Peyer's patch (tissue), 4 donors: ENCODE measurements at regions not wholly inside any gene's neighbourhood (a gene's known extent, or its start where the extent isn't known, plus 50 kb on each side); places are given as distances from the start of the nearest gene placed in this dataset.
"Not testable (repeated sequence)": the region's sequence is repeated elsewhere in the genome, so short reads cannot be mapped to it uniquely, and the experiment has no call there.

ENCODE experiments used
- DNase-seq, 3 donors: peaks; one replicate each; pipeline ENCODE4 v3.0.0-alpha.2; 2017 to 2019
- H3K27ac ChIP-seq, 4 donors: fragments of 200-600 bp; sonication (generic); one replicate each; pipeline ENCODE4 v1.5.1; 2016 to 2019
- H3K27me3 ChIP-seq, 2 donors: fragments of 200-600 bp; sonication (generic); one replicate each; pipeline ENCODE4 v1.5.1; 2019
- H3K36me3 ChIP-seq, 3 donors: fragments of 200-600 bp; sonication (generic); one replicate each; pipeline ENCODE4 v1.5.1; 2016 to 2019
- H3K4me1 ChIP-seq, 4 donors: fragments of 200-600 bp; sonication (generic); one replicate each; pipeline ENCODE4 v1.5.1; 2016 to 2019
- H3K4me3 ChIP-seq, 4 donors: fragments of 200-600 bp; sonication (generic); 1 replicate in 3 of 4; 2 replicates in 1 of 4; pipeline ENCODE4 v1.5.1; 2016 to 2019; ENCODE audit warnings: mild to moderate bottlenecking in 1 of 4
- H3K9me3 ChIP-seq, 4 donors: fragments of 200-600 bp; sonication (generic); one replicate each; pipeline ENCODE4 v1.5.1; 2016 to 2019; ENCODE audit warnings: mild to moderate bottlenecking in 1 of 4
- POLR2A ChIP-seq, 2 donors: fragments of 450-650 bp; IDR thresholded peaks; one replicate each; pipeline ENCODE4 v1.5.1; 2017; ENCODE audit warnings: antibody characterized with exemption in 2 of 2, mild to moderate bottlenecking in 2 of 2, moderate library complexity in 2 of 2
- TF ChIP-seq, protein P1 (sequence below), 6 experiments: fragments of 450-650 bp in 4 of 6; fragments of 200-600 bp in 2 of 6; sonication (generic) in 1 of 6; IDR thresholded peaks; one replicate each; pipeline ENCODE4 v1.5.1; 2017 to 2019; ENCODE audit warnings: antibody characterized with exemption in 6 of 6, mild to moderate bottlenecking in 3 of 6, moderate library complexity in 1 of 6

DNA sequence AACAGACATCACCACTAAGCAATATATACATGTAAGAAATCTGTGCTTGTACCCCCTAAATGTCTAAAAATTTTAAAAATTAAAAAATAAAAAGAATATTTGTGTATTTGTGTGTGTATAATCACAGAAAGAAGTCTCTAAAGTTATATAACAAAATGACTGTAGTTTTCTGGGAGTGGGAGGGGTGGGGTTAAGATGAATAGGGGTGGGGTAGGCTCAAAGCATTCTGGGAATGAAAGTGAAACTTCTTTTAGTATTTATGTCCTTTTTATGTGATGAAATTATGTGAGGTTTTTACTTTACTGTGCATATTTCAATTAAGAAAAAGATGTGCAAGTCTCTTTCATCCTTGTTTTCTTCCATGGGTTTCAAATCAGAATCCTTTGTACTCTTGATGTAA, 65.3 kb downstream of the FASLG start:
- Histone ChIP-seq H3K27me3 (no peaks in the 10 kb centered on the region), H3K4me3 (no peak overlapping the region), H3K27ac (no peak overlapping the region), H3K9me3 (peaks cover 0 to 4% (median 0%) of the 10 kb centered on the region in 4 donors), H3K4me1 (no peaks in the 10 kb centered on the region), H3K36me3 (no peaks in the 10 kb centered on the region)
- TF ChIP-seq, protein P1, sequence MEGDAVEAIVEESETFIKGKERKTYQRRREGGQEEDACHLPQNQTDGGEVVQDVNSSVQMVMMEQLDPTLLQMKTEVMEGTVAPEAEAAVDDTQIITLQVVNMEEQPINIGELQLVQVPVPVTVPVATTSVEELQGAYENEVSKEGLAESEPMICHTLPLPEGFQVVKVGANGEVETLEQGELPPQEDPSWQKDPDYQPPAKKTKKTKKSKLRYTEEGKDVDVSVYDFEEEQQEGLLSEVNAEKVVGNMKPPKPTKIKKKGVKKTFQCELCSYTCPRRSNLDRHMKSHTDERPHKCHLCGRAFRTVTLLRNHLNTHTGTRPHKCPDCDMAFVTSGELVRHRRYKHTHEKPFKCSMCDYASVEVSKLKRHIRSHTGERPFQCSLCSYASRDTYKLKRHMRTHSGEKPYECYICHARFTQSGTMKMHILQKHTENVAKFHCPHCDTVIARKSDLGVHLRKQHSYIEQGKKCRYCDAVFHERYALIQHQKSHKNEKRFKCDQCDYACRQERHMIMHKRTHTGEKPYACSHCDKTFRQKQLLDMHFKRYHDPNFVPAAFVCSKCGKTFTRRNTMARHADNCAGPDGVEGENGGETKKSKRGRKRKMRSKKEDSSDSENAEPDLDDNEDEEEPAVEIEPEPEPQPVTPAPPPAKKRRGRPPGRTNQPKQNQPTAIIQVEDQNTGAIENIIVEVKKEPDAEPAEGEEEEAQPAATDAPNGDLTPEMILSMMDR (IDR thresholded peaks at IDR 0.05): no peak
- no peak for TF ChIP-seq POLR2A (IDR thresholded peaks at IDR 0.05)
- DNase-seq: no peak

DNA sequence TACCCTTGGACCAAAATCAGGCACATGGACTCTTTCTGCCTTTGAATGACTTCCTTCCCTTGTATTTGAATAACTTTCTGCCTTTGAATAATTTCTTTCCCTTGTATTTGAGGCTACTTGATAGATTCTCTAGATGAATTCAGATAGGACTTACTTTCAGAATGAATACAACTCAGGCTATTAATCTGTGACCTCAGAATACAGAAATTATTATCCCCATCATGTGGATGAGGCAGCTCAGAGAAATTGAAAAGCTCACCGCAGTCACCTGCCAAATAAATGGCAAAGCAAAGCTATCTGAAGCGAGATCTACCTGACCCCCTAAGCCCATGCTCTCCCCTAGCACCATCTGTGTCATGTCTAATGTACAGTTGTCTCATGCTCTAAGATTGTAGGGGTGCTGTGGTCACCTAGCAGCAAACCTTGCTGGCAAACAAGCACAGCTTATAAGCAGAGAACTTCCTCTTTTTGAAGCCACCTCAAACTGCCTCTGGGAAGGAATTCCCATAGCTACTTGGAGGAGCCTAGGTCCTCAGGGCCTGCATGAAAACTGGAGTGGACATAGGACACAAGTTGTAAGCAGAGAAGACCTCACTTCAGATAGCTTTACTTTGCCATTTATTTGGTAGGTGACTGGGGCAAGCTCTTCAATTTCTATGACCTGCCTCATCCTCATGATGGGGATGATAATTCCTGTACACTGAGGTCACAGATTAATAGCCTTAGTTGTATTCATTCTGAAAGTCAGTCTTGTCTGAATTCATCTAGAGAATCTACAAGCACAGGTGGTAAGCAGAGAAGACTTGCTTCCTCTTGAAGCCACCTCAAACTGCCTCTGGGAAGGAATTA, 66.1 kb downstream of the FASLG start:
- DNase-seq: no peak
- Histone ChIP-seq H3K27me3 (no peaks in the 10 kb centered on the region), H3K4me1 (no peaks in the 10 kb centered on the region), H3K27ac (no peak overlapping the region), H3K9me3 (peaks cover 0 to 4% (median 0%) of the 10 kb centered on the region in 4 donors), H3K4me3 (no peak overlapping the region), H3K36me3 (no peaks in the 10 kb centered on the region)
- TF ChIP-seq, protein P1 (IDR thresholded peaks at IDR 0.05): no peak
- no peak for TF ChIP-seq POLR2A (IDR thresholded peaks at IDR 0.05)

DNA sequence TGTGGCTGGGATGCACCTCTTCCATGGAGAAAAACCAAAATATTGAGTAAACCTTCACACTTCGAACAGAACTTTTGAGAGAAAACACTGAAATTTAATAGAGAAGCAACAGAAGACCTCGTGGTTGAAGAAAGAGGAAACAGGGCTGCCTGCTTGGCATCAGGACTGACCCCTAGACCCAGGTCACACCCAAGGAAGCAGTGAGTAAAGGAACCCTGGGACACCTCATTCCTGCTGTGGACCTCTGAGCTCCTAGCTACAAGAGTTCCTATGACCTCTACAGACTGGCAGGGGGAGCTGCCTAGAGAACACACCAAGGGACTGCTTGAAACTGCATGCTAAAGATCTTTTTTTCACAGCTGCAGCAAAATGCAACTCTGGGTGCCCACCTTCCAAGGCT, 67.8 kb downstream of the FASLG start:
- Histone ChIP-seq H3K4me1 (no peaks in the 10 kb centered on the region), H3K36me3 (no peaks in the 10 kb centered on the region), H3K27me3 (no peaks in the 10 kb centered on the region), H3K4me3 (no peak overlapping the region), H3K9me3 (peaks cover 0 to 4% (median 0%) of the 10 kb centered on the region in 4 donors), H3K27ac (no peak overlapping the region)
- DNase-seq: no peak
- TF ChIP-seq, protein P1 (IDR thresholded peaks at IDR 0.05): no peak

DNA sequence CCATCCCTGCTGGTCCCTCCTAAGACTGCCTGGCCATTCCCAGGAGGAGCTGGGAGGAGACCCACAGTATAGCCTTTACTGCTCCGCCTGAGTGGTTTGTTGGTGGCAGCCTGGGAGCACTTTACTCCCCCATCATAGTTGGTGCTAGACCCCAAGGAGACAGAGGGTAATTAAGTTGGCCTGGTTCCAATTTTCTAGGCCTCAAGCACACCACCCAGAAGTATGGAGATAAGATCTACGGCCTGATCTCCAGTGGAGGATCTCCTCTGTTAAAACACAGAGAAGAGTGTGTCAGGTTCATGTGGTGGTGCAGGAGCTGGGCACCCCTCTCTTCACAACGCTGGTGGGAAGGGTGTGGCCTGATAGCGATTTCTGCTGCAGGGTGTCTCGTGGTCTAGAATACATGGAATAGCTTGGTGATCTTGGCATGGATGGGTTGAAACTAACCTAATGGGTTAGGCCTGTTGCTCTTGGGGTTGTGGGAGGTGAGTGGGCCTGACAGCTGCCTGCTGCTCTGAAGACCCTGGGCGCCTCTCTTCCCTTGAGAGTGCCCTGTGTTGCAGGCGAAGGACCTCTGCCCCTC, 68.5 kb downstream of the FASLG start:
- H3K27me3 ChIP-seq: no peaks in the 10 kb centered on the region
- H3K4me3 ChIP-seq: no peak overlapping the region
- H3K36me3 ChIP-seq: no peaks in the 10 kb centered on the region
- no peak for DNase-seq
- H3K9me3 ChIP-seq: peaks cover 0 to 4% (median 0%) of the 10 kb centered on the region in 4 donors
- no peak overlapping the region for H3K27ac ChIP-seq
- no peaks in the 10 kb centered on the region for H3K4me1 ChIP-seq
- TF ChIP-seq, protein P1 (IDR thresholded peaks at IDR 0.05): no peak
- no peak for TF ChIP-seq POLR2A (IDR thresholded peaks at IDR 0.05)

DNA sequence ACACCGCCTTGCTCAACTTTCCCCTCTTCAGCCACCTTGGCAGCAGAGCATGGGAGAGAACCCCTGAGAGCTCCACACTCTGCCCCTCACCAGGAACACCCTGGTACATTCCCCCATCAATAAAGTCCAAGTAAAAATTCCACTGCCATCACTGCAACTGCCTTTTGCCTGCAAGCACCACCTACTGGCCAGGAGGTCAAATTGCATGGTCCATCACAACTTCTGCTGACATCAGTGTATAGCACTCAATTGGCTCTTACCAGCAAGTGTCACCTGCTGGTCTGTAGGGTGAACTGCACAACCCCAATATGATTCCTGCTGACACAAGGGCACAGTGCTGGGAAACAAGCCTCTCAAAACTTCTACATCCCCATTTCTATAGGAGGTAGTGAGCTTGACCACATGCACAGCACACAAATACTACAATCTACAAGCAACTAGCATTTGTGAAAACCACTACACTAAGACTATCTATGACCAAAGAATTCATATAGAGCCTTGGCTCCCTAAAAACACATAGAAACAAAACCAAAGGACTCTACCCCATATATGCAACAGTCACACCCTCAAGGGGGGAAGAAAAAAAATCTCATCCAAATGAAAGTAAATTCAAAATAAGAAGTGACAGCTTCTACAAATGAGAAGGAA, 69.2 kb downstream of the FASLG start:
- Histone ChIP-seq H3K4me1 (no peaks in the 10 kb centered on the region), H3K4me3 (no peak overlapping the region), H3K27ac (no peak overlapping the region), H3K36me3 (no peaks in the 10 kb centered on the region), H3K27me3 (no peaks in the 10 kb centered on the region), H3K9me3 (peaks cover 0 to 4% (median 0%) of the 10 kb centered on the region in 4 donors)
- TF ChIP-seq, protein P1 (IDR thresholded peaks at IDR 0.05): peak in 5 of 6 experiments; percentile 26 to 69 (median 49)
- no peak for TF ChIP-seq POLR2A (IDR thresholded peaks at IDR 0.05)
- no peak for DNase-seq

DNA sequence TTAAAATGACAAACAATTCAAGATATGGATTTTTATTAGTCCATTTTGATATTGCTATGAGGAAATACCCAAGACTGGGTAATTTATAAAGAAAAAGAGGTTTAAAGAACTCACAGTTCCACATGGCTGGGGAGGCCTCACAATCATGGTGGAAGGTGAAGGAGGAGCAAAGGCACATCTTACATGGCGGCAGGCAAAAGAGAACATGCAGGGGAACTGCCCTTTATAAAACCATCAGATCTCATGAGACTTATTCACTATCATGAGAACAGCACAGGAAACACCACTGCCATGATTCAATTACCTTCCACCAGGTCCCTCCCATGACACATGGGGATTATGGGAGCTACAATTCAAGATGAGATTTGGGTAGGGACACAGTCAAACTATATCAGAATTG, 69.8 kb downstream of the FASLG start:
- H3K36me3 ChIP-seq, H3K9me3 ChIP-seq, H3K4me3 ChIP-seq, H3K4me1 ChIP-seq, DNase-seq, H3K27me3 ChIP-seq, H3K27ac ChIP-seq: not testable (repeated sequence)
